ENCODE measurements at regions not wholly inside any gene's neighbourhood (a gene's known extent, or its start where the extent isn't known, plus 50 kb on each side); places are given as distances from the start of the nearest gene placed in this dataset.

DNA sequence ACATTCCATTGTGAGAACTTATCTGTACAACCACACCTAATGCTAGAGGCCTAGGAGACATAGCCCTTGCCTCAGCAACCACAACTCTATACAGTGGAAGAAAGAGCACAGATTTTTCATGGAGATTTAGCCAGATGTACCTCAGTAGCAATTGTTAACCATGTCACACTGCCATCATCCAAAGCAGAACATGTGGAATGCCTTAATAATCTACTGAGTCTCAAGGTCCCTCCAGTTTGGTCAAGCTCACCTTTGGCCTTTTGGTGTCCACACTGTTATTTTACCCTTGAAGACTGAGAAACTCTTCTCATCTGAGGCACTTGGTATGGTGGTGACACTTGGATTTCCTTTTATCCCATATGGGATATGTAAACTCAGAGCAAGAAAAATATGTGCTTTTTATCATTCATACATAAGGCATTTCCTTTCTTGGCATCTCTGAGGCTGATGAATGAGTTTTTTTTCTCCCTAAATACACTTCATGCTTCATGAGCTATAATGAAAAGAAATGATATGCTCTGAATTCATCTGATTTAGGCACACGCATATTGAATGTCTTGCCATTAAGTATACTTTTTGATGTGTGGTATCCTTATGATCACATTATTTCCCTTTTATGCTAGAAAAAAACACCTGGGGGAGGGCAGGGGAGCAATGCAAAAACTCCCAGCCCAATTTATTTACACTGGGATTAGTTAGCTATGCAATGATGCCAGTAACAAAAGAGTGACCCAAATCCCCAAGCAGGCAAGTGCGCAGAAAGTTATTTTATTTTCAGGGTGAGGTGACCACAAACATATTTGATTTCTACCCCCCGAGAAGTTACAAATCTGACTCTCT, 63.3 kb upstream of the ME3 start:
- TF ChIP-seq, protein P1, sequence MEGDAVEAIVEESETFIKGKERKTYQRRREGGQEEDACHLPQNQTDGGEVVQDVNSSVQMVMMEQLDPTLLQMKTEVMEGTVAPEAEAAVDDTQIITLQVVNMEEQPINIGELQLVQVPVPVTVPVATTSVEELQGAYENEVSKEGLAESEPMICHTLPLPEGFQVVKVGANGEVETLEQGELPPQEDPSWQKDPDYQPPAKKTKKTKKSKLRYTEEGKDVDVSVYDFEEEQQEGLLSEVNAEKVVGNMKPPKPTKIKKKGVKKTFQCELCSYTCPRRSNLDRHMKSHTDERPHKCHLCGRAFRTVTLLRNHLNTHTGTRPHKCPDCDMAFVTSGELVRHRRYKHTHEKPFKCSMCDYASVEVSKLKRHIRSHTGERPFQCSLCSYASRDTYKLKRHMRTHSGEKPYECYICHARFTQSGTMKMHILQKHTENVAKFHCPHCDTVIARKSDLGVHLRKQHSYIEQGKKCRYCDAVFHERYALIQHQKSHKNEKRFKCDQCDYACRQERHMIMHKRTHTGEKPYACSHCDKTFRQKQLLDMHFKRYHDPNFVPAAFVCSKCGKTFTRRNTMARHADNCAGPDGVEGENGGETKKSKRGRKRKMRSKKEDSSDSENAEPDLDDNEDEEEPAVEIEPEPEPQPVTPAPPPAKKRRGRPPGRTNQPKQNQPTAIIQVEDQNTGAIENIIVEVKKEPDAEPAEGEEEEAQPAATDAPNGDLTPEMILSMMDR (IDR thresholded peaks at IDR 0.05), result no peak
- TF ChIP-seq EP300 (IDR thresholded peaks at IDR 0.05), result no peak
- no peak for TF ChIP-seq POLR2A (IDR thresholded peaks at IDR 0.05; ENCODE audit: low read depth)

Data from esophagus muscularis mucosa (tissue), 4 donors.